ENCODE measurements at regions not wholly inside any gene's neighbourhood (a gene's known extent, or its start where the extent isn't known, plus 50 kb on each side); places are given as distances from the start of the nearest gene placed in this dataset.

DNA sequence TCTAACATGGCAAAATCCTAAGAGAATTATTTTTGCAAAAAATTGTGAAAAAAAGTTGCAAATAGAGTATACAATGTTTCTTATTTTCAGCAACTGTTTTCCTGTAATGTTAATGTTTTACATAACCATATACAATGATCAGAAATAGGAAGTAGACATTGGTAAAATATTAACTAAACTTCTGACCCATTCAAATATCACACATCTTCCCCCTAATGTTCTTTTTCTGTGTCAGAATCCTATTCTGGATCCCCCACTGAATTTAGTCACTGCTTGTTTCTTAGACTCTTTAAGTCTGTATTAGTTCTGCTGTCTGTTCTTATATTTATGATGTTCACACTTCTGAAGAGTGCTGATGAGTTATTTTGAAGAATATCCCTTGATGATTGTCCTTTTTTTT, 62.0 kb downstream of the HFE start:
- DNase-seq (ENCODE audit: low read depth, low spot score) = no peak
- no peak overlapping the region for H3K4me3 ChIP-seq (ENCODE audit: low read depth, low read length)
- in situ Hi-C loops (cut with HindIII; ENCODE audit: low sequenced_read_pairs) = no loop called here
- no peak for TF ChIP-seq CTCF (IDR thresholded peaks at IDR 0.05; ENCODE audit: low read depth, low read length)

DNA sequence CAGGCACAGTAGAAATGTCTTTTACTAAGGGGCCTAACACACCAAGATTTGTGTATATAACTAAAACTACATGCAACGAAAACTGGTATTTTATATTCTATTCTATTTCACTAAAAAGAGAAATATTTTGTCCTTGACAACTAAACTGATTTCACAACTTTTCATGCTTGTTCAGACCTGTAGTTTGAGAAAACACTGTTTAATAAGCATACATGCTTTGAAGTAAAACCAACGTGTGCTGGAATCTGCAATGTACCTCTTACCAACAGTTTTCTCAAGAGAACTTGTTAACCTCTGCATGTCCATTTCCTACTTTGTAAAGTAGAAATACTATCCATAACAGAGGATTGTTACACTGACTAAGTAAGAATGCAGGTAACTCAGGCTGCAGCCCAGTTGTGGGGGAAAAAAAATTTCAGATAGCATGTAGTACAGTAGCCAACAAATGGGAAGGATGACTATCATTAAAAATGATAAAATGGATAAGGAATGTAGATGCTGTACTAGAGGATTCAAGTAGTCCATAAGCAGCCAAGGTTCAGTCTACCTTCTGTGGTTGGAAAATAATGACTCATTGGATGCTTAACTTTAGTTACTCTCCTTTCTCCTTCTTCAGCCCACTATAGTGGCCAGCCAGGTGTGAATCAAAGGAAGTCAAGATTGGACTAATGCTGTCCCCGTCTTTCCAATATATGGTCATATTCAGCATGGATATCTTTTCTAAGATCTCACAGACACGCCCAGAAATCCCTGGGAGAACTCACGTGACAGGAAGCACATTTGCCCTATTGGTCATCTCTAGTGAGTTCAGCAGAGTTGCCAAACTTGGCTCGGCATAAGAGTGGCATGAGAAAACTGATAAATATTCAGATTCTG, 65.2 kb downstream of the HFE start:
- in situ Hi-C loops (cut with HindIII; ENCODE audit: low sequenced_read_pairs) = no loop called here
- H3K4me3 ChIP-seq (ENCODE audit: low read depth, low read length) = no peak overlapping the region
- no peak for DNase-seq (ENCODE audit: low read depth, low spot score)
- TF ChIP-seq CTCF (IDR thresholded peaks at IDR 0.05; ENCODE audit: low read depth, low read length) = no peak

GRCh38 chr6:26155061-26155930, 68.1 kb downstream of the HFE start:
- peak overlapping the region; percentile 90 for H3K4me3 ChIP-seq (ENCODE audit: low read depth, low read length)
- no peak for TF ChIP-seq CTCF (IDR thresholded peaks at IDR 0.05; ENCODE audit: low read depth, low read length)
- peak; percentile 50 for DNase-seq (ENCODE audit: low read depth, low spot score)
- in situ Hi-C loops (cut with HindIII; ENCODE audit: low sequenced_read_pairs) = no loop called here

GRCh38 chr6:26156105-26156849, 69.0 kb downstream of the HFE start:
- peak overlapping the region; percentile 90 for H3K4me3 ChIP-seq (ENCODE audit: low read depth, low read length)
- no peak for TF ChIP-seq CTCF (IDR thresholded peaks at IDR 0.05; ENCODE audit: low read depth, low read length)
- DNase-seq (ENCODE audit: low read depth, low spot score) = peak; percentile 94
- in situ Hi-C loops (cut with HindIII; ENCODE audit: low sequenced_read_pairs) = no loop called here

- TF ChIP-seq CTCF (IDR thresholded peaks at IDR 0.05; ENCODE audit: low read depth, low read length) = no peak
- in situ Hi-C loops (cut with HindIII; ENCODE audit: low sequenced_read_pairs) = no loop called here
- peak overlapping the region; percentile 90 for H3K4me3 ChIP-seq (ENCODE audit: low read depth, low read length)
- DNase-seq (ENCODE audit: low read depth, low spot score) = no peak
Measured at GRCh38 chr6:26156850-26157250, 69.6 kb downstream of the HFE start.

Measured in astrocyte of the spinal cord (primary cell).